ENCODE measurements at regions not wholly inside any gene's neighbourhood (a gene's known extent, or its start where the extent isn't known, plus 50 kb on each side); places are given as distances from the start of the nearest gene placed in this dataset.
"Not testable (repeated sequence)": the region's sequence is repeated elsewhere in the genome, so short reads cannot be mapped to it uniquely, and the experiment has no call there.

GRCh38 chr16:52742608-52743170, 195.7 kb upstream of the TOX3 start:
- Histone ChIP-seq H3K36me3 (ENCODE audit: control insufficient read depth, insufficient read depth, low read length) (no peaks in the 10 kb centered on the region), H3K27ac (ENCODE audit: low read depth, low read length) (no peak overlapping the region), H3K27me3 (ENCODE audit: insufficient read depth, low read length, poor library complexity) (no peaks in the 10 kb centered on the region), H3K23ac (ENCODE audit: low read length) (no peak overlapping the region), H2AK5ac (ENCODE audit: low read length) (no peak overlapping the region), H3K56ac (ENCODE audit: low read length) (no peak overlapping the region), H4K5ac (ENCODE audit: low read length) (no peak overlapping the region), H2BK120ac (ENCODE audit: low read depth, low read length) (no peak overlapping the region), H3K9ac (ENCODE audit: low read length) (no peak overlapping the region), H4K8ac (ENCODE audit: low read depth, low read length) (no peak overlapping the region), H2BK15ac (replicated peaks; ENCODE audit: low read depth) (no peak overlapping the region), H3K79me1 (ENCODE audit: low read length) (no peaks in the 10 kb centered on the region), H3K4me2 (ENCODE audit: low read length) (no peak overlapping the region), H3K4me3 (ENCODE audit: low read length) (no peak overlapping the region), H3K18ac (ENCODE audit: low read length) (no peak overlapping the region), H2BK5ac (ENCODE audit: low read length) (no peak overlapping the region), H3K79me2 (ENCODE audit: control insufficient read depth, insufficient read depth, low read length) (no peaks in the 10 kb centered on the region), H3K4ac (ENCODE audit: low read depth, low read length) (no peak overlapping the region), H3K4me1 (ENCODE audit: control insufficient read depth, low read depth, low read length) (no peaks in the 10 kb centered on the region)
- WGBS (ENCODE audit: extremely low coverage, insufficient coverage, low lambda C conversion rate) = no CpG with 5 or more reads among the region's 4 CpGs
- DNase-seq = no peak

DNA sequence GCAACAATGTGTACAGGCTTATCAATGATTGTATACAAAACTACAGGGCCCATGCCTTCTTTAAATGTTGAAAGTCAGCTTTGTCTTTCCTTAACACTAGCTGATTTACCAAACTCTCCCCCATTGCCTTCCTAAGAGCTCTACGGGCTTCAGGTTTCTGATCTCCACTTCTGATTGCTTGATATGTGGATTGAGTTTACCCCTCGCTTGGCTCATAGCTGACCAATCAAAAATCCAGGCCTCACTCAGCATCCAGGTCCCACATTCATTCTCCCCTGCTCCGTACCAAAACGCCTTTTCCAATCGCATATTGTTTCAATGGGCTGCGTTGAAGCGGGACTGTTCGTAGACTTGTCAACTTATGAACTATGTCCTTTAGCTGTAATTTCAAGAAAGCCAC, 195.1 kb upstream of the TOX3 start:
- H4K5ac ChIP-seq (ENCODE audit: low read length) = no peak overlapping the region
- whole genome bisulfite sequencing (ENCODE audit: extremely low coverage, insufficient coverage, low lambda C conversion rate) = no CpG with 5 or more reads among the region's 8 CpGs
- no peaks in the 10 kb centered on the region for H3K4me1 ChIP-seq (ENCODE audit: control insufficient read depth, low read depth, low read length)
- no peak overlapping the region for H3K4me3 ChIP-seq (ENCODE audit: low read length)
- H3K36me3 ChIP-seq (ENCODE audit: control insufficient read depth, insufficient read depth, low read length) = no peaks in the 10 kb centered on the region
- no peak overlapping the region for H2AK5ac ChIP-seq (ENCODE audit: low read length)
- H3K79me1 ChIP-seq (ENCODE audit: low read length) = no peaks in the 10 kb centered on the region
- no peak overlapping the region for H2BK120ac ChIP-seq (ENCODE audit: low read depth, low read length)
- no peak overlapping the region for H3K18ac ChIP-seq (ENCODE audit: low read length)
- H4K8ac ChIP-seq (ENCODE audit: low read depth, low read length) = no peak overlapping the region
- H3K4ac ChIP-seq (ENCODE audit: low read depth, low read length) = no peak overlapping the region
- no peaks in the 10 kb centered on the region for H3K27me3 ChIP-seq (ENCODE audit: insufficient read depth, low read length, poor library complexity)
- H3K27ac ChIP-seq (ENCODE audit: low read depth, low read length) = no peak overlapping the region
- no peak overlapping the region for H2BK5ac ChIP-seq (ENCODE audit: low read length)
- H3K79me2 ChIP-seq (ENCODE audit: control insufficient read depth, insufficient read depth, low read length) = no peaks in the 10 kb centered on the region
- no peak for DNase-seq
- H3K56ac ChIP-seq (ENCODE audit: low read length) = no peak overlapping the region
- H3K23ac ChIP-seq (ENCODE audit: low read length) = no peak overlapping the region
- H2BK15ac ChIP-seq (replicated peaks; ENCODE audit: low read depth) = no peak overlapping the region
- no peak overlapping the region for H3K4me2 ChIP-seq (ENCODE audit: low read length)
- no peak overlapping the region for H3K9ac ChIP-seq (ENCODE audit: low read length)

GRCh38 chr16:52741351-52741750, 194.4 kb upstream of the TOX3 start:
- Histone ChIP-seq H3K79me1 (ENCODE audit: low read length) (no peaks in the 10 kb centered on the region), H3K4ac (ENCODE audit: low read depth, low read length) (no peak overlapping the region), H3K18ac (ENCODE audit: low read length) (no peak overlapping the region), H3K4me1 (ENCODE audit: control insufficient read depth, low read depth, low read length) (no peaks in the 10 kb centered on the region), H2BK15ac (replicated peaks; ENCODE audit: low read depth) (no peak overlapping the region), H3K9ac (ENCODE audit: low read length) (no peak overlapping the region), H3K27ac (ENCODE audit: low read depth, low read length) (no peak overlapping the region), H2BK120ac (ENCODE audit: low read depth, low read length) (no peak overlapping the region), H3K4me3 (ENCODE audit: low read length) (no peak overlapping the region), H2AK5ac (ENCODE audit: low read length) (no peak overlapping the region), H3K79me2 (ENCODE audit: control insufficient read depth, insufficient read depth, low read length) (no peaks in the 10 kb centered on the region), H3K36me3 (ENCODE audit: control insufficient read depth, insufficient read depth, low read length) (no peaks in the 10 kb centered on the region), H3K56ac (ENCODE audit: low read length) (no peak overlapping the region), H3K23ac (ENCODE audit: low read length) (no peak overlapping the region), H4K5ac (ENCODE audit: low read length) (no peak overlapping the region), H3K4me2 (ENCODE audit: low read length) (no peak overlapping the region), H3K27me3 (ENCODE audit: insufficient read depth, low read length, poor library complexity) (no peaks in the 10 kb centered on the region), H2BK5ac (ENCODE audit: low read length) (no peak overlapping the region), H4K8ac (ENCODE audit: low read depth, low read length) (no peak overlapping the region)
- no CpG with 5 or more reads among the region's 7 CpGs for WGBS (ENCODE audit: extremely low coverage, insufficient coverage, low lambda C conversion rate)
- peak; percentile 19 for DNase-seq

DNA sequence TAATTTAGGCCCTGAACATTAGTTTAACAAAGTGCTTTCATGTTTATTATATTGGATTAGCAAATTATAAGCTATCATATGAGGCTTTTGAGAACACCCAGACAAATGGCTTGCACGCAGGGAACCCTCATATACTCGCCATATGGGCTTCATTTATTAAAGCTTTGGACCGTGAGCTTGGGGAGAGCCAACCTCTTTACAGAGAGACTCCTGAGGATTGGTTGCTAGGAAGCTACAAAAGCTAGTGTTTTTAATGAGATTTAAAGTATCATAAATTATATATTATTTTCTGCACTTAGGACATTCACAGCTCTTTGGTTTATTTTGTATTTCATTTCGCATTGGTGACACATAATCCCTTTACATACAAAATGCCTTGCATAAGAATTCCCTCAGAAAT, 193.8 kb upstream of the TOX3 start:
- no peak overlapping the region for H3K27ac ChIP-seq (ENCODE audit: low read depth, low read length)

DNA sequence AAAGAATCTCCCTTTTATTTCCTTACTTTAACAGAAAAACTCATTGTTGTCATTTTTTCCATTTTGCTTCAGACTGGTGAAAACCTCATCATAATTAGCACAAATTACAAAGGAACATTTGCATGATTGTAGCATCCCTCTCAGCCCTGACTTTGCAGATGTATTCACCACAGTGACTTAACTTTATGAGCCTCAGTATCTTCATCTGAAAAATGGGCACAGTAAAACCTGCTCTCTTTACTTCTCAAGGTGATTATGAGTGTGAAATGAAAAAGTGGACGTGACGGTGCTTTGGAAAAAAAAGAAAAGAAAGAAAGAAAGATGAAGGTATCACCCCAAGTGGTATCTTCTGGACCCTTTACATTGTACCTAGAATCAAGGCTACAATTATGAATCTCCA, 193.4 kb upstream of the TOX3 start:
- Histone ChIP-seq H3K27ac (ENCODE audit: low read depth, low read length) (no peak overlapping the region), H2BK120ac (ENCODE audit: low read depth, low read length) (no peak overlapping the region), H3K4me2 (ENCODE audit: low read length) (no peak overlapping the region), H3K56ac (ENCODE audit: low read length) (no peak overlapping the region), H3K9ac (ENCODE audit: low read length) (no peak overlapping the region), H2BK5ac (ENCODE audit: low read length) (no peak overlapping the region), H3K79me2 (ENCODE audit: control insufficient read depth, insufficient read depth, low read length) (no peaks in the 10 kb centered on the region), H2AK5ac (ENCODE audit: low read length) (no peak overlapping the region), H3K18ac (ENCODE audit: low read length) (no peak overlapping the region), H3K79me1 (ENCODE audit: low read length) (no peaks in the 10 kb centered on the region), H3K4ac (ENCODE audit: low read depth, low read length) (no peak overlapping the region), H2BK15ac (replicated peaks; ENCODE audit: low read depth) (no peak overlapping the region), H4K5ac (ENCODE audit: low read length) (no peak overlapping the region), H3K4me3 (ENCODE audit: low read length) (no peak overlapping the region), H3K4me1 (ENCODE audit: control insufficient read depth, low read depth, low read length) (no peaks in the 10 kb centered on the region), H3K36me3 (ENCODE audit: control insufficient read depth, insufficient read depth, low read length) (no peaks in the 10 kb centered on the region), H3K23ac (ENCODE audit: low read length) (no peak overlapping the region), H3K27me3 (ENCODE audit: insufficient read depth, low read length, poor library complexity) (no peaks in the 10 kb centered on the region), H4K8ac (ENCODE audit: low read depth, low read length) (no peak overlapping the region)
- no CpG with 5 or more reads among the region's 2 CpGs for WGBS (ENCODE audit: extremely low coverage, insufficient coverage, low lambda C conversion rate)
- DNase-seq = no peak

More for the DNA sequence above, 193.8 kb upstream of the TOX3 start:
- H3K23ac ChIP-seq (ENCODE audit: low read length) = no peak overlapping the region
- no peak overlapping the region for H2BK15ac ChIP-seq (replicated peaks; ENCODE audit: low read depth)
- no CpG with 5 or more reads among the region's 4 CpGs for WGBS (ENCODE audit: extremely low coverage, insufficient coverage, low lambda C conversion rate)
- no peaks in the 10 kb centered on the region for H3K27me3 ChIP-seq (ENCODE audit: insufficient read depth, low read length, poor library complexity)
- H3K4me3 ChIP-seq (ENCODE audit: low read length) = no peak overlapping the region
- no peak overlapping the region for H3K18ac ChIP-seq (ENCODE audit: low read length)
- H4K8ac ChIP-seq (ENCODE audit: low read depth, low read length) = no peak overlapping the region
- no peak overlapping the region for H3K4ac ChIP-seq (ENCODE audit: low read depth, low read length)
- H4K5ac ChIP-seq (ENCODE audit: low read length) = no peak overlapping the region
- H2BK120ac ChIP-seq (ENCODE audit: low read depth, low read length) = no peak overlapping the region
- H3K4me1 ChIP-seq (ENCODE audit: control insufficient read depth, low read depth, low read length) = no peaks in the 10 kb centered on the region
- no peak overlapping the region for H3K4me2 ChIP-seq (ENCODE audit: low read length)
- H2BK5ac ChIP-seq (ENCODE audit: low read length) = no peak overlapping the region
- no peaks in the 10 kb centered on the region for H3K79me2 ChIP-seq (ENCODE audit: control insufficient read depth, insufficient read depth, low read length)
- DNase-seq = no peak
- no peaks in the 10 kb centered on the region for H3K79me1 ChIP-seq (ENCODE audit: low read length)
- no peaks in the 10 kb centered on the region for H3K36me3 ChIP-seq (ENCODE audit: control insufficient read depth, insufficient read depth, low read length)
- no peak overlapping the region for H3K56ac ChIP-seq (ENCODE audit: low read length)
- no peak overlapping the region for H2AK5ac ChIP-seq (ENCODE audit: low read length)
- no peak overlapping the region for H3K9ac ChIP-seq (ENCODE audit: low read length)

GRCh38 chr16:52738992-52739391, 192.0 kb upstream of the TOX3 start:
- not testable (repeated sequence) for DNase-seq; H3K79me1 ChIP-seq (ENCODE audit: low read length); H3K79me2 ChIP-seq (ENCODE audit: control insufficient read depth, insufficient read depth, low read length)

More at GRCh38 chr16:52738992-52739391, 192.0 kb upstream of the TOX3 start:
- H3K18ac ChIP-seq (ENCODE audit: low read length); H4K5ac ChIP-seq (ENCODE audit: low read length); H3K4me1 ChIP-seq (ENCODE audit: control insufficient read depth, low read depth, low read length); H3K4me3 ChIP-seq (ENCODE audit: low read length); H3K56ac ChIP-seq (ENCODE audit: low read length); H3K27me3 ChIP-seq (ENCODE audit: insufficient read depth, low read length, poor library complexity); H3K4ac ChIP-seq (ENCODE audit: low read depth, low read length); H2BK5ac ChIP-seq (ENCODE audit: low read length); H3K9ac ChIP-seq (ENCODE audit: low read length); H2BK120ac ChIP-seq (ENCODE audit: low read depth, low read length); H4K8ac ChIP-seq (ENCODE audit: low read depth, low read length); H3K36me3 ChIP-seq (ENCODE audit: control insufficient read depth, insufficient read depth, low read length); H2AK5ac ChIP-seq (ENCODE audit: low read length); H2BK15ac ChIP-seq (replicated peaks; ENCODE audit: low read depth); H3K23ac ChIP-seq (ENCODE audit: low read length); H3K4me2 ChIP-seq (ENCODE audit: low read length); H3K27ac ChIP-seq (ENCODE audit: low read depth, low read length): not testable (repeated sequence)
- WGBS (ENCODE audit: extremely low coverage, insufficient coverage, low lambda C conversion rate) = no CpG with 5 or more reads among the region's 2 CpGs

All from mesendoderm (in vitro differentiated cells).